ENCODE measurements at regions not wholly inside any gene's neighbourhood (a gene's known extent, or its start where the extent isn't known, plus 50 kb on each side); places are given as distances from the start of the nearest gene placed in this dataset.

DNA sequence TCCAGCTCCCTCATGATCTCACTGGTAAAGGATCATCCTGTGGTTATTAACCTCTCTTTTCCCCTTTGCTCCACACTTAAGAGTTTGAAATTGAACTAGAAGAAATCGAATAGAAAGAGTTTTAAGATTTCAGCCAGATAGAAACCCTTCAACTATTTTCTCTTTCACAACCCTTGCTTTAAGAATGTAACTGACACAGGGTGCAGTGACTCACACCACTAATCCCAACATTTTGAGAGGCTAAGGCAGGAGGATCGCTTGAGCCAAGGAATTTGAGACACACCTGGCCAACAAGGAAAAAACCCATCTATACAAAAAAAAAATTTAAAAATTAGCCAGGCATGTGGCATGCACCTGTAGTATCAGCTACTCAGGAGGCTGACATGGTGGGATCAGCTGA lies 150.7 kb upstream of the NLGN4Y start:
- TF ChIP-seq, protein P1, sequence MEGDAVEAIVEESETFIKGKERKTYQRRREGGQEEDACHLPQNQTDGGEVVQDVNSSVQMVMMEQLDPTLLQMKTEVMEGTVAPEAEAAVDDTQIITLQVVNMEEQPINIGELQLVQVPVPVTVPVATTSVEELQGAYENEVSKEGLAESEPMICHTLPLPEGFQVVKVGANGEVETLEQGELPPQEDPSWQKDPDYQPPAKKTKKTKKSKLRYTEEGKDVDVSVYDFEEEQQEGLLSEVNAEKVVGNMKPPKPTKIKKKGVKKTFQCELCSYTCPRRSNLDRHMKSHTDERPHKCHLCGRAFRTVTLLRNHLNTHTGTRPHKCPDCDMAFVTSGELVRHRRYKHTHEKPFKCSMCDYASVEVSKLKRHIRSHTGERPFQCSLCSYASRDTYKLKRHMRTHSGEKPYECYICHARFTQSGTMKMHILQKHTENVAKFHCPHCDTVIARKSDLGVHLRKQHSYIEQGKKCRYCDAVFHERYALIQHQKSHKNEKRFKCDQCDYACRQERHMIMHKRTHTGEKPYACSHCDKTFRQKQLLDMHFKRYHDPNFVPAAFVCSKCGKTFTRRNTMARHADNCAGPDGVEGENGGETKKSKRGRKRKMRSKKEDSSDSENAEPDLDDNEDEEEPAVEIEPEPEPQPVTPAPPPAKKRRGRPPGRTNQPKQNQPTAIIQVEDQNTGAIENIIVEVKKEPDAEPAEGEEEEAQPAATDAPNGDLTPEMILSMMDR (IDR thresholded peaks at IDR 0.05) = no peak
- no peak for TF ChIP-seq POLR2A (IDR thresholded peaks at IDR 0.05)

All from adrenal gland (tissue), 5 donors.